ENCODE measurements at regions not wholly inside any gene's neighbourhood (a gene's known extent, or its start where the extent isn't known, plus 50 kb on each side); places are given as distances from the start of the nearest gene placed in this dataset.

DNA sequence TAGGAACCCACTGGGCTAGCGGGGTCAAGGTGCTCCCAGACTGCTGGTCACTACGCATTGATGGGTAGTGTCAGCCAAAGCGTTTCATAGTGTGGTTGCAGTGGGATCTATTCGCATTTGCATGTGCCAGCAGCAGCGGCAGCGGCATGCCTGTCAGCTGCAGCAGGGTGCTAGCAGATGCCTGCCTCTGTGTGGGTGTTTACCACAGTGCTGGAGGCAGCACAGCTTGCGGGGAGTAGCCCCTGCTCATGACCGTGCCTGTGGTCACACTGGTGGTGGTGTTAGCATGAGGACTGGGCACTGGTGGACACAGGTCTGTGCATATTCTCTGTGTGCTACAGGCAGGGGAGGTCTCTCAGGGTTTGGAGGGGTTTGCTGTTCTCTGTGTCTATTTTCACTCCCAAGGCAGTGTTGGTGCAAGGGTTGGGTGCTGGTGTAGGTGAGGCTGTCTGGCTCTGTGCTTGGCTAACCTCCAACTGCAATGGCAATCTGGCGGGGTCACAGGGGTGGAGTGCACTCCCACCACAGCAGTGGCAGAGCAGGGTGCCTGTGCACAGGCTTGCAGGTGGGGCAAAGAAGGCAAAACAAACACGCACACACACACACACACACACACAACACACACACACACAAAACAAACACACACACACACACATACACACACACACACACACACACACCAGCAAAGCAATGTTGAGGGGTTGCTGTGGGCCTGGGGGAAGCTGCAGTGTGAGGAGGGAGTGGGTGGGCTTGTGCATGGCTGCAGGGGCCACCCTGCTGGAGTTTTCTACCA lies 184.4 kb downstream of the GLUD2 start:
- H3K9me3 ChIP-seq (ENCODE audit: control insufficient read depth, insufficient read depth, low read depth, low read length) = no peaks in the 10 kb centered on the region
- intact Hi-C loops (cut with micrococcal nuclease; ENCODE audit: unreplicated experiment) (no loop called here), in situ Hi-C loops (cut with HindIII; ENCODE audit: low pct_unique_long_range_greater_than_20kb, low sequenced_read_pairs) (no loop called here)
- DNase-seq (ENCODE audit: low read depth, low spot score) = no peak
- ChIA-PET CTCF (no interaction called here), POLR2A (no interaction called here)
- TF ChIP-seq TCF7L2 (IDR thresholded peaks at IDR 0.05; ENCODE audit: low read depth, low read length) (no peak), POLR2AphosphoS5 (IDR thresholded peaks at IDR 0.05; ENCODE audit: low read depth, low read length) (no peak), SIN3A (IDR thresholded peaks at IDR 0.05; ENCODE audit: borderline replicate concordance, insufficient read depth, low read depth, low read length) (no peak)
- TF ChIP-seq, protein P1, sequence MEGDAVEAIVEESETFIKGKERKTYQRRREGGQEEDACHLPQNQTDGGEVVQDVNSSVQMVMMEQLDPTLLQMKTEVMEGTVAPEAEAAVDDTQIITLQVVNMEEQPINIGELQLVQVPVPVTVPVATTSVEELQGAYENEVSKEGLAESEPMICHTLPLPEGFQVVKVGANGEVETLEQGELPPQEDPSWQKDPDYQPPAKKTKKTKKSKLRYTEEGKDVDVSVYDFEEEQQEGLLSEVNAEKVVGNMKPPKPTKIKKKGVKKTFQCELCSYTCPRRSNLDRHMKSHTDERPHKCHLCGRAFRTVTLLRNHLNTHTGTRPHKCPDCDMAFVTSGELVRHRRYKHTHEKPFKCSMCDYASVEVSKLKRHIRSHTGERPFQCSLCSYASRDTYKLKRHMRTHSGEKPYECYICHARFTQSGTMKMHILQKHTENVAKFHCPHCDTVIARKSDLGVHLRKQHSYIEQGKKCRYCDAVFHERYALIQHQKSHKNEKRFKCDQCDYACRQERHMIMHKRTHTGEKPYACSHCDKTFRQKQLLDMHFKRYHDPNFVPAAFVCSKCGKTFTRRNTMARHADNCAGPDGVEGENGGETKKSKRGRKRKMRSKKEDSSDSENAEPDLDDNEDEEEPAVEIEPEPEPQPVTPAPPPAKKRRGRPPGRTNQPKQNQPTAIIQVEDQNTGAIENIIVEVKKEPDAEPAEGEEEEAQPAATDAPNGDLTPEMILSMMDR (IDR thresholded peaks at IDR 0.05) = no peak
- TF ChIP-seq, protein P2, sequence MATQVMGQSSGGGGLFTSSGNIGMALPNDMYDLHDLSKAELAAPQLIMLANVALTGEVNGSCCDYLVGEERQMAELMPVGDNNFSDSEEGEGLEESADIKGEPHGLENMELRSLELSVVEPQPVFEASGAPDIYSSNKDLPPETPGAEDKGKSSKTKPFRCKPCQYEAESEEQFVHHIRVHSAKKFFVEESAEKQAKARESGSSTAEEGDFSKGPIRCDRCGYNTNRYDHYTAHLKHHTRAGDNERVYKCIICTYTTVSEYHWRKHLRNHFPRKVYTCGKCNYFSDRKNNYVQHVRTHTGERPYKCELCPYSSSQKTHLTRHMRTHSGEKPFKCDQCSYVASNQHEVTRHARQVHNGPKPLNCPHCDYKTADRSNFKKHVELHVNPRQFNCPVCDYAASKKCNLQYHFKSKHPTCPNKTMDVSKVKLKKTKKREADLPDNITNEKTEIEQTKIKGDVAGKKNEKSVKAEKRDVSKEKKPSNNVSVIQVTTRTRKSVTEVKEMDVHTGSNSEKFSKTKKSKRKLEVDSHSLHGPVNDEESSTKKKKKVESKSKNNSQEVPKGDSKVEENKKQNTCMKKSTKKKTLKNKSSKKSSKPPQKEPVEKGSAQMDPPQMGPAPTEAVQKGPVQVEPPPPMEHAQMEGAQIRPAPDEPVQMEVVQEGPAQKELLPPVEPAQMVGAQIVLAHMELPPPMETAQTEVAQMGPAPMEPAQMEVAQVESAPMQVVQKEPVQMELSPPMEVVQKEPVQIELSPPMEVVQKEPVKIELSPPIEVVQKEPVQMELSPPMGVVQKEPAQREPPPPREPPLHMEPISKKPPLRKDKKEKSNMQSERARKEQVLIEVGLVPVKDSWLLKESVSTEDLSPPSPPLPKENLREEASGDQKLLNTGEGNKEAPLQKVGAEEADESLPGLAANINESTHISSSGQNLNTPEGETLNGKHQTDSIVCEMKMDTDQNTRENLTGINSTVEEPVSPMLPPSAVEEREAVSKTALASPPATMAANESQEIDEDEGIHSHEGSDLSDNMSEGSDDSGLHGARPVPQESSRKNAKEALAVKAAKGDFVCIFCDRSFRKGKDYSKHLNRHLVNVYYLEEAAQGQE (IDR thresholded peaks at IDR 0.05; ENCODE audit: insufficient read depth in 1 of 2, low read depth in 2 of 2, low read length in 1 of 2) = no peak
- no peak overlapping the region for H3K27ac ChIP-seq (ENCODE audit: low read length)
- no peak for ATAC-seq
- H3K4me1 ChIP-seq (ENCODE audit: control insufficient read depth, insufficient read depth, low read length) = no peaks in the 10 kb centered on the region
- BruUV-seq (replicated peaks) = no TSS peak
- no peaks in the 10 kb centered on the region for H3K36me3 ChIP-seq (ENCODE audit: control insufficient read depth, insufficient read depth, low read length)
- H3K4me3 ChIP-seq (ENCODE audit: low read depth in 2 of 2, low read length in 2 of 2) = no peak overlapping the region
- H3K27me3 ChIP-seq (ENCODE audit: control insufficient read depth, insufficient read depth, low read length) = no peaks in the 10 kb centered on the region

DNA sequence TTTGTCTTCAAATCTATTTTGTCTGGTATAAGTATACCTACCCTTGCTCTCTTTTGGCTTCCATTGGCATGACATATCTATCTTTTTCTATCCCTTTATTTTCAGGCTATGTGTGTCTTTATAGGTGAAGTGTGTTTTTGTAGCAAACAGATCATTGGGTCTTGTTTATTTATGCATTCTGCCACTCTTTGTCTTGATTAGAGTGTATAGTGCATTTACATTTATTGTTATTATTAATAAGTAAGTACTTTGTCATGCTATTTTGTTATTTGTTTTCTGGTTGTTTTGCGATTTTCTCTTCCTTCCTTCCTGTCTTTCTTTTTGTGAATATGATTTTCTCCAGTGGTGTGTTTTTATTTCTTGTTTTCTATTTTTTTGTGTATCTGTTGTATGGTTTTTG lies 188.6 kb downstream of the GLUD2 start:
- Histone ChIP-seq H3K36me3 (ENCODE audit: control insufficient read depth, insufficient read depth, low read length) (no peaks in the 10 kb centered on the region), H3K27me3 (ENCODE audit: control insufficient read depth, insufficient read depth, low read length) (no peaks in the 10 kb centered on the region), H3K9me3 (ENCODE audit: control insufficient read depth, insufficient read depth, low read depth, low read length) (no peaks in the 10 kb centered on the region), H3K27ac (ENCODE audit: low read length) (no peak overlapping the region), H3K4me3 (ENCODE audit: low read depth in 2 of 2, low read length in 2 of 2) (no peak overlapping the region), H3K4me1 (ENCODE audit: control insufficient read depth, insufficient read depth, low read length) (no peaks in the 10 kb centered on the region)
- BruUV-seq (replicated peaks) = no TSS peak
- ChIA-PET CTCF (no interaction called here), POLR2A (no interaction called here)
- intact Hi-C loops (cut with micrococcal nuclease; ENCODE audit: unreplicated experiment) (no loop called here), in situ Hi-C loops (cut with HindIII; ENCODE audit: low pct_unique_long_range_greater_than_20kb, low sequenced_read_pairs) (no loop called here)
- no peak for ATAC-seq
- TF ChIP-seq, protein P1 (IDR thresholded peaks at IDR 0.05) = no peak
- no peak for TF ChIP-seq TCF7L2 (IDR thresholded peaks at IDR 0.05; ENCODE audit: low read depth, low read length)
- TF ChIP-seq SIN3A (IDR thresholded peaks at IDR 0.05; ENCODE audit: borderline replicate concordance, insufficient read depth, low read depth, low read length) = no peak
- TF ChIP-seq, protein P2 (IDR thresholded peaks at IDR 0.05; ENCODE audit: insufficient read depth in 1 of 2, low read depth in 2 of 2, low read length in 1 of 2) = no peak
- TF ChIP-seq POLR2AphosphoS5 (IDR thresholded peaks at IDR 0.05; ENCODE audit: low read depth, low read length) = no peak
- DNase-seq (ENCODE audit: low read depth, low spot score) = no peak

Measured in Panc1 (cell line).